ENCODE measurements at regions not wholly inside any gene's neighbourhood (a gene's known extent, or its start where the extent isn't known, plus 50 kb on each side); places are given as distances from the start of the nearest gene placed in this dataset.
A peak's percentile ranks its signal among the peaks of the same experiment; 100 is the strongest.
"Not testable (repeated sequence)": the region's sequence is repeated elsewhere in the genome, so short reads cannot be mapped to it uniquely, and the experiment has no call there.

DNA sequence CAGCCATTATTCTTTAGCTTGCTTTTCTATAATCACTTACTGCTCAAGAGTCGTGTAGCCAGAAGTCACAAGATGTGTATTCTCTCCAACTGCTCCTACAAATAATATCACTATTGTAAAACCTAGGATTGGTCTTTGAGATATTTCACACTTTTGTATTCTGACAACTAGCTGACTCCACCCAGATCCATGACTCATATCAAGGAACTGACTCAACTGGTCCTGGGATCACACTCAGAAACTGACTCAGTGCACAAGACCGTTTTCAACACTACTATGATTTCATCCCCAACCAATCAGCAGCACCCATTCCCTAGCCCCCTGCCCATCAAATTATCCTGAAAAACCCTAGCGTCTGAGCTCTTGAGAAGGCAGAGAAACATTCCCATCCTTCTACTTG lies 56.5 kb upstream of the ORC5 start:
- no peak for DNase-seq (ENCODE audit: low read depth in 3 of 3, low spot score in 2 of 3)

- no peak for DNase-seq (ENCODE audit: low read depth in 3 of 3, low spot score in 2 of 3)
These were observed 60.0 kb upstream of the ORC5 start for GRCh38 chr7:104267701-104268368.

DNA sequence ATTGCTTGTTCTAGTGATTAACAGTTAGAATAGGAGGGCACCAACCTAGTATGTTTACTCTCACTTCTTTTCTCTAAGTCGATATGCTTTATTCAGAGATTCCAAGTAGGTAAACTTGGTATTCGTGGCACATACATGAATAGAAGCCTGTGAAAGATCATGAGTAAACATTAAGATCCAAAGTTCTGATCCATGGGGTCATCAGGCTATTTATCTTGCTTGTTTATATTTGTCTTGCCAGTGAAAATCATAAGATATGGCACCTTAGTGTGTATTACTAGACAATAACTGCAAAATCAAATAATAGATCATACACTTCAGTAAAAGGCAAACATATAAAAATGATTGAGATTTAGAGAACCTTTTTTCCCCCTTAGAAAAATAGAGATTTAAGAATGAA lies 56.5 kb upstream of the LHFPL3 start:
- DNase-seq (ENCODE audit: low read depth in 3 of 3, low spot score in 2 of 3), result no peak

DNA sequence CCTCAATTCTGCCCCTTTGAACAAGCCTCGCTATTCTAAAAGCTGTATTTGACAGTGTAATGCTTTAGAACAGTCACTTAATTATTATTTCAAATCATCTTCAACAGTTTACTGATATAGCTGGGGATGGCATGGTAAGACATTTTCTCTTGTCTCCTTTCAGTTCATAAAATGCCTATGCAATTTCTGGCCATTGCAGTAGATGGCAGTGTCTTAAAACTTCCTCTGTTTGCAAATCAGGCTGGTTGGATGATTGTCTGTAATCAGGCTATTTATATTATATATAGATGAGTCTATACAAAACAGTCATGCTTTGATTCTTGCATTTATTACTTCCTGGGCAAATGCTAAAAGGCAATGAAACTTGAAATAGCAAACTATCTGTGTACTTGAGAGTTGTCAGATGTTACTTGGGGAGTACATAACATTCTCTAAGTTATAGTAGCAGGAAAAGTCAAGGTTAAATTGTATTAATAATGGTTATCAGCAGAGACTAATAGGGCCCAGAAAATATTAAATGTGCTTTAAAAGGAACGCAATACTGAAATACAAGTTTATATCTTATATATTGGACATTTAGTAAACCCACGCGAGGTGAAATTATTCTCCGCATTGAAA lies 55.5 kb upstream of the LHFPL3 start:
- DNase-seq (ENCODE audit: low read depth in 3 of 3, low spot score in 2 of 3), result peak in 2 of 3 donors; percentile 9 to 12

- no peak for DNase-seq (ENCODE audit: low read depth in 3 of 3, low spot score in 2 of 3)
These were observed 52.5 kb upstream of the LHFPL3 start for GRCh38 chr7:104275900-104276299.

GRCh38 chr7:104276730-104277129 lies 51.7 kb upstream of the LHFPL3 start:
- DNase-seq (ENCODE audit: low read depth in 3 of 3, low spot score in 2 of 3), result not testable (repeated sequence)

Data from right renal cortex interstitium (tissue), 3 donors.